ENCODE measurements at regions not wholly inside any gene's neighbourhood (a gene's known extent, or its start where the extent isn't known, plus 50 kb on each side); places are given as distances from the start of the nearest gene placed in this dataset.

DNA sequence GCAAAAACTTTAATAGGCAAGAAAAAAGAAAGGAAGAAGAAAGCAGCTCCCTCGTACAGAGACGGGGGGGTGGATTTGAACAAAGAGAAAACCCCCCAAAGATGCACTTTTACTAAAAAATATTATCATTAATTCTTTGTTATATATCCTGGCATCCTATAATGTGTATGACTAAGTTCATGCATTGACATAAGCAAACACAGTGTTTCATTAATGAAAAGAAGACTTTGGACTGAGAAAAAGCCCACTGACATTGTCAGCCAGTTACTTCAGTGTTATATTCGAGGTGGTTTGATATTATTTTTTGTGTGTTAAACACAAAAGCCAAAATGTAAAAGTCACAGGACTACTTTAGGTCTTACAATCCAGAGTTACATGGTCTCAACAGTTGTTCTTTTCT lies 110.1 kb upstream of the DPYD start:
- no peak for TF ChIP-seq ZNF138 (tag by site-specific recombination; IDR thresholded peaks at IDR 0.05; ENCODE audit: borderline replicate concordance)
- TF ChIP-seq, protein P1, sequence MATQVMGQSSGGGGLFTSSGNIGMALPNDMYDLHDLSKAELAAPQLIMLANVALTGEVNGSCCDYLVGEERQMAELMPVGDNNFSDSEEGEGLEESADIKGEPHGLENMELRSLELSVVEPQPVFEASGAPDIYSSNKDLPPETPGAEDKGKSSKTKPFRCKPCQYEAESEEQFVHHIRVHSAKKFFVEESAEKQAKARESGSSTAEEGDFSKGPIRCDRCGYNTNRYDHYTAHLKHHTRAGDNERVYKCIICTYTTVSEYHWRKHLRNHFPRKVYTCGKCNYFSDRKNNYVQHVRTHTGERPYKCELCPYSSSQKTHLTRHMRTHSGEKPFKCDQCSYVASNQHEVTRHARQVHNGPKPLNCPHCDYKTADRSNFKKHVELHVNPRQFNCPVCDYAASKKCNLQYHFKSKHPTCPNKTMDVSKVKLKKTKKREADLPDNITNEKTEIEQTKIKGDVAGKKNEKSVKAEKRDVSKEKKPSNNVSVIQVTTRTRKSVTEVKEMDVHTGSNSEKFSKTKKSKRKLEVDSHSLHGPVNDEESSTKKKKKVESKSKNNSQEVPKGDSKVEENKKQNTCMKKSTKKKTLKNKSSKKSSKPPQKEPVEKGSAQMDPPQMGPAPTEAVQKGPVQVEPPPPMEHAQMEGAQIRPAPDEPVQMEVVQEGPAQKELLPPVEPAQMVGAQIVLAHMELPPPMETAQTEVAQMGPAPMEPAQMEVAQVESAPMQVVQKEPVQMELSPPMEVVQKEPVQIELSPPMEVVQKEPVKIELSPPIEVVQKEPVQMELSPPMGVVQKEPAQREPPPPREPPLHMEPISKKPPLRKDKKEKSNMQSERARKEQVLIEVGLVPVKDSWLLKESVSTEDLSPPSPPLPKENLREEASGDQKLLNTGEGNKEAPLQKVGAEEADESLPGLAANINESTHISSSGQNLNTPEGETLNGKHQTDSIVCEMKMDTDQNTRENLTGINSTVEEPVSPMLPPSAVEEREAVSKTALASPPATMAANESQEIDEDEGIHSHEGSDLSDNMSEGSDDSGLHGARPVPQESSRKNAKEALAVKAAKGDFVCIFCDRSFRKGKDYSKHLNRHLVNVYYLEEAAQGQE (tag by site-specific recombination; IDR thresholded peaks at IDR 0.05): no peak
- no peak for TF ChIP-seq KLF7 (tag by site-specific recombination; IDR thresholded peaks at IDR 0.05; ENCODE audit: borderline replicate concordance)
- no peak for TF ChIP-seq ZNF555 (tag by site-specific recombination; conservative IDR thresholded peaks at IDR 0.05)
- TF ChIP-seq, protein P2, sequence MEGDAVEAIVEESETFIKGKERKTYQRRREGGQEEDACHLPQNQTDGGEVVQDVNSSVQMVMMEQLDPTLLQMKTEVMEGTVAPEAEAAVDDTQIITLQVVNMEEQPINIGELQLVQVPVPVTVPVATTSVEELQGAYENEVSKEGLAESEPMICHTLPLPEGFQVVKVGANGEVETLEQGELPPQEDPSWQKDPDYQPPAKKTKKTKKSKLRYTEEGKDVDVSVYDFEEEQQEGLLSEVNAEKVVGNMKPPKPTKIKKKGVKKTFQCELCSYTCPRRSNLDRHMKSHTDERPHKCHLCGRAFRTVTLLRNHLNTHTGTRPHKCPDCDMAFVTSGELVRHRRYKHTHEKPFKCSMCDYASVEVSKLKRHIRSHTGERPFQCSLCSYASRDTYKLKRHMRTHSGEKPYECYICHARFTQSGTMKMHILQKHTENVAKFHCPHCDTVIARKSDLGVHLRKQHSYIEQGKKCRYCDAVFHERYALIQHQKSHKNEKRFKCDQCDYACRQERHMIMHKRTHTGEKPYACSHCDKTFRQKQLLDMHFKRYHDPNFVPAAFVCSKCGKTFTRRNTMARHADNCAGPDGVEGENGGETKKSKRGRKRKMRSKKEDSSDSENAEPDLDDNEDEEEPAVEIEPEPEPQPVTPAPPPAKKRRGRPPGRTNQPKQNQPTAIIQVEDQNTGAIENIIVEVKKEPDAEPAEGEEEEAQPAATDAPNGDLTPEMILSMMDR (tag by site-specific recombination; IDR thresholded peaks at IDR 0.05): no peak
- TF ChIP-seq ZNF274 (IDR thresholded peaks at IDR 0.05; ENCODE audit: low read length): no peak
- no peak for TF ChIP-seq ZNF274 (tag by site-specific recombination; IDR thresholded peaks at IDR 0.05; ENCODE audit: borderline replicate concordance)
- no peak for TF ChIP-seq HOXA7 (CRISPR knock-in tag; IDR thresholded peaks at IDR 0.05; ENCODE audit: borderline replicate concordance)
- no peak for TF ChIP-seq ZSCAN30 (tag by site-specific recombination; IDR thresholded peaks at IDR 0.05)
- no peak for TF ChIP-seq EGR2 (tag by site-specific recombination; IDR thresholded peaks at IDR 0.05; ENCODE audit: low read depth)
- TF ChIP-seq, protein P3, sequence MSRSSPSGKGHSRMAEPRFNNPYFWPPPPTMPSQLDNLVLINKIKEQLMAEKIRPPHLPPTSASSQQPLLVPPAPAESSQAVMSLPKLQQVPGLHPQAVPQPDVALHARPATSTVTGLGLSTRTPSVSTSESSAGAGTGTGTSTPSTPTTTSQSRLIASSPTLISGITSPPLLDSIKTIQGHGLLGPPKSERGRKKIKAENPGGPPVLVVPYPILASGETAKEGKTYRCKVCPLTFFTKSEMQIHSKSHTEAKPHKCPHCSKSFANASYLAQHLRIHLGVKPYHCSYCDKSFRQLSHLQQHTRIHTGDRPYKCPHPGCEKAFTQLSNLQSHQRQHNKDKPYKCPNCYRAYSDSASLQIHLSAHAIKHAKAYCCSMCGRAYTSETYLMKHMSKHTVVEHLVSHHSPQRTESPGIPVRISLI (tag by site-specific recombination; IDR thresholded peaks at IDR 0.05): no peak
- TF ChIP-seq YY1 (tag by site-specific recombination; IDR thresholded peaks at IDR 0.05): no peak
- no peak for TF ChIP-seq ZNF324 (tag by site-specific recombination; IDR thresholded peaks at IDR 0.05)
